CD4-positive, alpha-beta T cell treated with Interleukin-12 subunit alpha and Interleukin-12 subunit beta, for 1 hour (primary cell): ENCODE measurements at regions not wholly inside any gene's neighbourhood (a gene's known extent, or its start where the extent isn't known, plus 50 kb on each side); places are given as distances from the start of the nearest gene placed in this dataset.

Experiments
- DNase-seq: peaks from one replicate; pipeline ENCODE4 v3.0.0-alpha.2; 2020

- no peak for DNase-seq
Observed at GRCh38 chr10:113376428-113376827, 176.4 kb upstream of the HABP2 start.

GRCh38 chr10:113379091-113379490, 173.8 kb upstream of the HABP2 start:
- DNase-seq, result no peak

GRCh38 chr10:113381416-113381815, 171.4 kb upstream of the HABP2 start:
- DNase-seq, result no peak

- DNase-seq, result peak; percentile 54
Observed at GRCh38 chr10:113381981-113382509, 170.8 kb upstream of the HABP2 start.

GRCh38 chr10:113382691-113383090, 170.2 kb upstream of the HABP2 start:
- DNase-seq, result no peak

GRCh38 chr10:113384181-113384580, 168.7 kb upstream of the HABP2 start:
- DNase-seq, result no peak

GRCh38 chr10:113385021-113385999, 167.5 kb upstream of the HABP2 start:
- DNase-seq, result peak; percentile 72

- DNase-seq, result no peak
Observed at GRCh38 chr10:113386005-113386404, 166.8 kb upstream of the HABP2 start.

GRCh38 chr10:113389969-113390368, 162.9 kb upstream of the HABP2 start:
- no peak for DNase-seq

GRCh38 chr10:113390896-113391295, 162.0 kb upstream of the HABP2 start:
- no peak for DNase-seq

- DNase-seq, result no peak
Observed at GRCh38 chr10:113397047-113397446, 155.8 kb upstream of the HABP2 start.

GRCh38 chr10:113399065-113399464, 153.8 kb upstream of the HABP2 start:
- no peak for DNase-seq

GRCh38 chr10:113402602-113403001, 150.3 kb upstream of the HABP2 start:
- DNase-seq, result no peak

GRCh38 chr10:113407218-113407617, 145.6 kb upstream of the HABP2 start:
- DNase-seq, result no peak

- DNase-seq, result no peak
Observed at GRCh38 chr10:113409175-113409574, 143.7 kb upstream of the HABP2 start.

- no peak for DNase-seq
Observed at GRCh38 chr10:113410618-113411017, 142.2 kb upstream of the HABP2 start.

- no peak for DNase-seq
Observed at GRCh38 chr10:113411456-113411855, 141.4 kb upstream of the HABP2 start.

- no peak for DNase-seq
Observed at GRCh38 chr10:113412161-113412560, 140.7 kb upstream of the HABP2 start.

GRCh38 chr10:113414543-113414942, 138.3 kb upstream of the HABP2 start:
- DNase-seq, result no peak

GRCh38 chr10:113415246-113415645, 137.6 kb upstream of the HABP2 start:
- DNase-seq, result no peak

- no peak for DNase-seq
Observed at GRCh38 chr10:113420057-113420732, 132.7 kb upstream of the HABP2 start.

- no peak for DNase-seq
Observed at GRCh38 chr10:113420733-113421675, 131.8 kb upstream of the HABP2 start.

- no peak for DNase-seq
Observed at GRCh38 chr10:113422371-113422770, 130.5 kb upstream of the HABP2 start.
